Omental fat pad (tissue), 3 donors: ENCODE measurements at regions not wholly inside any gene's neighbourhood (a gene's known extent, or its start where the extent isn't known, plus 50 kb on each side); places are given as distances from the start of the nearest gene placed in this dataset.

ENCODE experiments used
- ATAC-seq: fragments of 150-250 bp; one replicate; pipeline ENCODE4 v1.9.1; 2016; ENCODE audit warnings: mild to moderate bottlenecking, moderate library complexity; ENCODE audit not compliant: low FRiP score
- DNase-seq: peaks from one replicate; pipeline ENCODE4 v3.0.0-alpha.2; 2019; ENCODE audit warnings: low spot score
- CTCF ChIP-seq, 3 donors: fragments of 450-650 bp; IDR thresholded peaks; one replicate each; pipeline ENCODE4 v1.5.1; 2016 to 2017; ENCODE audit warnings: antibody characterized with exemption in 3 of 3, mild to moderate bottlenecking in 3 of 3, moderate library complexity in 2 of 3

GRCh38 chr1:218667781-218668516 is 322.8 kb downstream of the TGFB2 start:
- TF ChIP-seq CTCF (IDR thresholded peaks at IDR 0.05), result no peak
- no peak for DNase-seq
- ATAC-seq, result no peak

GRCh38 chr1:218669431-218669830 is 324.3 kb downstream of the TGFB2 start:
- ATAC-seq (no peak), DNase-seq (no peak)
- no peak for TF ChIP-seq CTCF (IDR thresholded peaks at IDR 0.05)

GRCh38 chr1:218670875-218671274 is 325.7 kb downstream of the TGFB2 start:
- DNase-seq (no peak), ATAC-seq (no peak)
- TF ChIP-seq CTCF (IDR thresholded peaks at IDR 0.05), result no peak

GRCh38 chr1:218671573-218671972 is 326.4 kb downstream of the TGFB2 start:
- no peak for DNase-seq
- ATAC-seq, result no peak
- no peak for TF ChIP-seq CTCF (IDR thresholded peaks at IDR 0.05)

- DNase-seq (no peak), ATAC-seq (no peak)
- TF ChIP-seq CTCF (IDR thresholded peaks at IDR 0.05), result no peak
Observed at GRCh38 chr1:218673170-218673569, 328.0 kb downstream of the TGFB2 start.

GRCh38 chr1:218674280-218674773 is 329.2 kb downstream of the TGFB2 start:
- DNase-seq (no peak), ATAC-seq (no peak)

More at GRCh38 chr1:218674280-218674773, 329.2 kb downstream of the TGFB2 start:
- TF ChIP-seq CTCF (IDR thresholded peaks at IDR 0.05), result no peak
